GM21723 (cell line): ENCODE measurements at regions not wholly inside any gene's neighbourhood (a gene's known extent, or its start where the extent isn't known, plus 50 kb on each side); places are given as distances from the start of the nearest gene placed in this dataset.
"Not testable (repeated sequence)": the region's sequence is repeated elsewhere in the genome, so short reads cannot be mapped to it uniquely, and the experiment has no call there.

ENCODE experiments used
- ATAC-seq: cut with Tn5 transposase; IDR thresholded peaks from one replicate; pipeline ENCODE4 v1.9.1; 2021; ENCODE audit warnings: mild to moderate bottlenecking, moderate library complexity; ENCODE audit not compliant: unreplicated experiment

DNA sequence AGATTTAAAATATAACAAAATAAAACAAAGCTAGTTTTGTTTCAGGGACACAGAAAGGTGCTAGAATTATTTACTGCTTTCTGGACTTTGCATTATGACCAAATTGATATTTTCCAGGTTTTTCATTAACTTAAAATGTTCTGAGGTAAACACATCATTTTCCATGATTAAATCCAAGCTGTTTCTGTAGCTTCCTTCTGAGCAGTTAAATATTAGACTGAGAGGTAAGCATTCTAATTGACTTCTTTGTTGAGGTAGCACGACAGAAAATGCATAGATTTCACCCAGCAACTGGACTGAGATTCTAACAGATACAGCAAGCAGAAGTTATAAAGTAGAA lies 98.3 kb downstream of the BMP4 start:
- no peak for ATAC-seq

DNA sequence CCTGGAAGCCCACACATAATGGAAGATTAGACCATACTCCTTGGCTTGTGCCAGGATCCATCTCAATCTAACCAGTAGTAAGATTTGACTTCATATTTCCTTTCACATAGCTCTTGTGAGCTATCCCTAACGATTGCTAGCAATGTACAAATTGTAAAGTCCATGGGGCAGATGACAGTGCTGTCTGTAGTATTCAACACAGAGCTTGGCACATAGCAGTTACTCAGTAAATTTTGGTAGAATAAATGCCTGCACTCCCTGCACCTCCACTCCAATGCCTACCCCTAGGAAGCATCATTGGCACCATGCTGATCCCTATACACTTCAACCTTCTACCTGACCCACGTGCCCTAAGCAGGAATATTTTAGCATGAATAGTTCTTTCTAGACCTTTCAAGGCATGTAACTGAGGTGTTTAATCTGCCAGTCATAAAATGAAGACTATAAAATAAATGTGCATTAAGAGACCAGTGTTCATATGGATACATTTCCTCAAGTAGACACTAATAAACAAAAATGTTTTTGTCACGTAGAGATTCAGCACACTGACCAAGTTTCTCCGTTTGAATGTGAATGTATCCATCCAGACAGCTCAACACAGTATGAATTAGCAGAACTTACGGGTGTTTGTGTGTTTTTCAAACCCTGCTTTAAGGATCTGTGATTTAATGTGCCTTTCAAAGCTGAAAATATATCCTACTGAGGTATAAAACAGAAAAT lies 98.8 kb downstream of the BMP4 start:
- ATAC-seq, result no peak

GRCh38 chr14:53855574-53855973 lies 101.1 kb downstream of the BMP4 start:
- no peak for ATAC-seq

DNA sequence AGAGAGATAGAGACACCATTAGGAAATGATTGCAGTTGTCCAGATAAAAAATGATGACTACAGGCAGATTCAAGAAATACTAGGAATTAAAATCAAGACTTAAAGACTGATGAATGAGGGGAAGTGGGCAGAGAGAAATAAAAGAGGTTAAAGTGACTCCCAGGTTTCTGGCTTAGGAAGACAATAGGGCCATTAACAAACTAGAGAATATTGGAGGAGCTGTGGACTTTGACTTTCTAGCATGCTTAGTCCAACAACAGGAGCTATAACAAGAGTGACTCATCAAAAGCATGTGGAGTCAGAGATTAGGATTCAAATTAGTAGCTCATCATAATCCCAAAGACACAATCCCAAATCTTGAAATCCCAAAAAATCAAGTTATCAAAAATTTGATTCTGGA lies 101.5 kb downstream of the BMP4 start:
- no peak for ATAC-seq

- ATAC-seq, result no peak
Measured at GRCh38 chr14:53851394-53852090, 105.1 kb downstream of the BMP4 start.

GRCh38 chr14:53850714-53851296 lies 105.8 kb downstream of the BMP4 start:
- ATAC-seq, result no peak

GRCh38 chr14:53849549-53849948 lies 107.1 kb downstream of the BMP4 start:
- no peak for ATAC-seq

GRCh38 chr14:53848854-53849253 lies 107.8 kb downstream of the BMP4 start:
- no peak for ATAC-seq

DNA sequence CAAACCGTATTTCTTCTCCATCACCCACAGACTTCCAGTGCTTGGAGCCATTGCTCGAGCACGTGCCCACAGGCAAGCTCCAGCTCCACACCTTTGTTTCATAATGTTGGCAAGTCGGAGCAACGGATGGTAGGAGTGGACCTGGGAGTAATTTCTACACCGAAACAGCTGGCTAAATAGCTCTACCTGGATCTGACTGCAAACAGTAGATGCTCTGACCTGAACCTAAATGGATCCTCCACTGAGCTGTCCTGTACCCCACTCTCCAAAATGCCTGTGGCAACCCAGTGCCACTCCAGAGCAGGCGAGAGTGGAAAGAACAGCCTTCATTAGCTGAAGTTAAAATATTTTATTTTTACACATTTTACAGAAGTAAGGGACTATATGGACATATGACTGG lies 108.7 kb downstream of the BMP4 start:
- ATAC-seq, result no peak

DNA sequence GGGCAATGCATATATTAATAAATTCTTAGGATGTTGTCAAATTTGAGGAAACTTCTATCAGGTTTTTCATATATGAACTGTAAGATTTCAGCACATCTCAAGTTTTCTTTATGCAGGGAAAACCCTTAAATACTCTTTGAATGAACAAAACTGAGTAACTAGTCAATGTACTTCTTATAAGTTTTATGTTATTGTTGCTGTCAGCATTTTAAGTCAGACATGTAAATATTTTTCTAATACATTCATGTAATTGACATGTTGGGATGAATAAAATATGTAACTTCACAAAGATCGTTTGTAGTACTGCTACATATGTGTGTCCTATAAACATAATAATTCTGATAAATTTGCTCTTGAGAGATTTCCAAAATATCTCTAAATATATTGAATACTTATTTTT lies 109.6 kb downstream of the BMP4 start:
- no peak for ATAC-seq

- ATAC-seq, result no peak
Measured at GRCh38 chr14:53845813-53846693, 110.6 kb downstream of the BMP4 start.

- ATAC-seq, result no peak
Measured at GRCh38 chr14:53842938-53843337, 113.7 kb downstream of the BMP4 start.

DNA sequence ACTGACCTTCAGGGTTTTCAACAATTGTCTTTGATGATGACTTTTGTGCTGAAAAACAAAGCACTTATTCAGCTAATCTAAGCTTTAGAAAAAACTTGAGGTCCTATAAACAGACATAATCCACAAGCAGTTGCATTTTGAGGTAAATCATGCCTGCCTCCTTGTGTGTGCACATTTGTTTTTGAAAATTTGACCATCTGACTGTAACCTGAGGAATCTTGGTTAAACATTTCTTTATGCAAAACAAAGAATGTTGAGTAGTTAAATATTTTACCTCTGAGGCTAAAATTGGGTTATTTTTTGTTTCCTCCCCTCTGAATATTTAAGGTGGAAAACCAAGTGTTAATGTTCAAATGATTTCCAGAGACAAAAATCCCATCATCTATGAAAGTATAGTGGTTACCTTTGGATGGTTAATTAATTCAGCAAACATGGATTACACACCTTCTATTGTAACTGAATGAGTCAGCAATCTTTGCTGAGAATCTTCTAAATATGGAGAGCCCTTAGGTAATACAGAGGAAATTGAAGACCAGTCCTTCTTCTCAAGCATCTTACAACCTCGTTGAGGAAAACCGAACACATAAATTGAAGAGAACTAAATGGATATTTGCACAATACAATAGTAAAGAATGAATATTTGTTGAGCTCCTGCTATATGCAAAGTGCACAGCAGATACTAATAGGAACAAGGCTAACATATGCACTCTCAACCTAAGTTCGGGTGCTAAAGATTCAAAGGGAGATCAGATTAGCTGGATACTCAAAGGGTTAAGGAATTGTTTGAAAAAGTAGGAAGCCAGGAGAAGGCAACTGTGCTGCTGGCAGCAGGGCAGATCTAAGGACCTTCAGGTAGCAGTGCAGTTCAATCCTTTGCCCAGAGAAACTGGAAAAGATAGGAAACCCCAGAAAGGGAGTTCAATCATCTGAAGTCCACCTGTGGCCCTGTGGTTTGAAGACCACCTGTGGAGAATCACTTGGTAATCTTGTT lies 115.2 kb downstream of the BMP4 start:
- no peak for ATAC-seq

- no peak for ATAC-seq
Measured at GRCh38 chr14:53840444-53840843, 116.2 kb downstream of the BMP4 start.

GRCh38 chr14:53838374-53838773 lies 118.3 kb downstream of the BMP4 start:
- ATAC-seq, result no peak

- not testable (repeated sequence) for ATAC-seq
Measured at GRCh38 chr14:53837656-53838055, 119.0 kb downstream of the BMP4 start.

DNA sequence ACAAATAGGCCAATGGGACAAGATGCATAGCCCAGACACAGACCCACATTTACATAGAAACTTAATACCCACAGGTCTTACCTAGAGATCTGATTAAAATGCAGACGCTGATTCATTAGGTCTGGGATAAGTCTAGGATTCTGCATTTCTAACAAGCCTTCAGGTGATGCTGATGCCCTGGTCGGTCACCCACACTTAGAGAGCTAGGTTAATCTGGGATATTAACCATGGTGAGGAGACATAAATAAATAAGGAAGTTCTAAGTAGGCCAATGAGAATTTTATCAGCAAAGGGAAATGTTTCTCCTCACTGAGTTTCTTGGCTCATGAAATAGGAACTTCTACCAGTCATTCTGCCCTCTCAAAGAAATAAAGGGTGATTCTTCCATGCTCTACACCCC lies 120.1 kb downstream of the BMP4 start:
- ATAC-seq, result no peak

DNA sequence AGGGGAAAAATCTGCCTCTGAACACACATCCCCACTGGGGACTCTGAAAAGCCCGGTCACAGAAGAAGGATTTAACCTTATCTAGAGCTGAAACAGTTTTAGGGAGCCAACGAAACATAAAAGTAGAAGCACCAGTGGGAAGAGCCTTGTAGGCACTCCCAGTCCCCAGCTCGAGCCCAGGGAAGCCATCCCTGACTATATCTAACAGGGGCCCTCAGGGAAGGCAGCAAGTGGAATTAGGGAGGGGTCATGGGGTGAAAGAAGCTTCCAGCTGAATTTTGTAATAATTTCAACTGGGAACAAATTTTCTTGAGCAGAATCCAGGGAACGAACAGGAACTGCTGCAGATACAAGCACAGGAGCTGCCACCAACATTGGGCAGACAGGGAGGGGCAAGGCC lies 127.8 kb downstream of the BMP4 start:
- ATAC-seq, result no peak

- no peak for ATAC-seq
Measured at GRCh38 chr14:53824061-53824460, 132.6 kb downstream of the BMP4 start.

GRCh38 chr14:53814392-53814791 lies 142.2 kb downstream of the BMP4 start:
- no peak for ATAC-seq
